HG03060 (cell line): ENCODE measurements at regions not wholly inside any gene's neighbourhood (a gene's known extent, or its start where the extent isn't known, plus 50 kb on each side); places are given as distances from the start of the nearest gene placed in this dataset.

Experiments used
- ATAC-seq: cut with Tn5 transposase; IDR thresholded peaks from one replicate; pipeline ENCODE4 v1.9.1; 2021; ENCODE audit warnings: low read depth, moderate number of reproducible peaks; ENCODE audit not compliant: unreplicated experiment

- ATAC-seq = no peak
Observed at GRCh38 chr5:30765227-30765626, 428.3 kb upstream of the CDH6 start.

- no peak for ATAC-seq
Observed at GRCh38 chr5:30764704-30765103, 428.8 kb upstream of the CDH6 start.

- no peak for ATAC-seq
Observed at GRCh38 chr5:30759731-30760130, 433.8 kb upstream of the CDH6 start.

DNA sequence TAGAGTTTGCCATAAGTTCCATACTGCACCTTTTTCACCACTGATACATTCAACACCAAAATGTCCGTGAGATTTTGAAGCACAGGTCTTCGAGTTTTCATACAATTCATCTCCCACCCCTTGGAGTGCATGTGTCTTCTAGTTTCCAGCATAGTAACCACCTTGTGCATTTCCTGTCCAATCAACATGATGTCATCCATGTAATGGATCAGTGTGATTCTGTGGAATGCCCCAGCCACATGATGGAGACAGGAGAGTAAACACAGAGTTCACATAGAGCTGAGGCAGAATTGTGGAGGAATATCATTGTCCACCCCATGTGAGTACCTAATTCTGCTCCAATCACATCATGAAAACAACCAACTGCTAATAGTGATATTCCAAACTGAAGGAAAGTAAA lies 441.5 kb upstream of the CDH6 start:
- no peak for ATAC-seq

GRCh38 chr5:30749971-30750370 lies 443.5 kb upstream of the CDH6 start:
- no peak for ATAC-seq

DNA sequence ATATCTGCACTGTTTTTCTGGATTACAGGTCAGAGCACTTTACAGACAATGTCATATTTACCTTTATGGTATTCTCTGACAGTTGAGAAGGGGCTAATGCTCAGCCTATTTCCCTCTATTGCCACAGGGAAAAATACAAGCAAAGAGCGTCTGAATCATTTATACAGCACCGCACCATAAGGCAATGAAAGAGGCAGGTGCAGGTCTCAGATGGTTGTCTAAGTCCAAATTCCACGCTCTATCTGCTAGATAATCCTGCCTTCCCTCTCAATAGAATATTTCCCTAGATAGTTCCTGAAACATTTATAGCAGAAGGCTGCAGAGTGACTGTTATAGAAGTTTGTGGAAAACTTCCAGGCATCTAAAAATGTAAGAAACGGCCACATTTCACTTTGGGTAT lies 446.1 kb upstream of the CDH6 start:
- no peak for ATAC-seq

DNA sequence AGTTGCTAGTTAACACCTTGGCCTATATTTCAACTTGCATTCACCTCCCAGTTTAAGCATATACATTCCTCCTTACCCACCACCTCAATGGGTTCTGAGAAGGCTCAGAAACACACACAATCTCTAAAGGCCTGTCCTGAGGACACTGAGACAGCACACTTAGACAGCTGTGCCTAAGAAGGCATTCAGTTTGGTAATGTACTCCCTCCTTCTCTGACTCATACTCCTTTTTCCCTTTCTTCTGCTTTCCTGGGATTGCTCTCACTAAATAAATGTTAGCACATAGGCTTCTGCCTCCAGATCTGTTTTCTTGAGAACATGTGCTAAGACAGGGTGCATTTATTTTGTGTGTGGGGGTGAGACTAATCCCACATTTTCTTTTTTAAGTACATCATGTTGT lies 456.8 kb upstream of the CDH6 start:
- no peak for ATAC-seq

- ATAC-seq = no peak
Observed at GRCh38 chr5:30734118-30734517, 459.4 kb upstream of the CDH6 start.

DNA sequence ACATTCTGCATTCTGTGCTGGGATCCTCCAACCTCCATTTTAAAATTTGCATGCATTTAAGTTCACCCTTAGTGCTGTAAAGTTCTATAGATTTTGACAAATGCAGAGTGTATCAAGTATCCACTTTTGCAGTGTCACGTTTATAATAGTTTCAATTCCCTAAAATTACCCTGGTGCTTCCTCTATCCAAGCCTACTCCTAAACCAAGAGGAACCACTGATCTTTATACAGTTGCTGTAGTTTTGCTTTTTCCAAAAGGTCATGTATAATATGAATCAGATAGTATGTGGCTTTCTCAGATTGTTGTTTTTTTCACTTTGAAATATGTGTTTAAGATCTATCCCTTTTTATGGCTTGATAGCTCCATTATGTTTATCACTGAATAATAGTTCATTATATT lies 468.4 kb upstream of the CDH6 start:
- ATAC-seq = no peak

DNA sequence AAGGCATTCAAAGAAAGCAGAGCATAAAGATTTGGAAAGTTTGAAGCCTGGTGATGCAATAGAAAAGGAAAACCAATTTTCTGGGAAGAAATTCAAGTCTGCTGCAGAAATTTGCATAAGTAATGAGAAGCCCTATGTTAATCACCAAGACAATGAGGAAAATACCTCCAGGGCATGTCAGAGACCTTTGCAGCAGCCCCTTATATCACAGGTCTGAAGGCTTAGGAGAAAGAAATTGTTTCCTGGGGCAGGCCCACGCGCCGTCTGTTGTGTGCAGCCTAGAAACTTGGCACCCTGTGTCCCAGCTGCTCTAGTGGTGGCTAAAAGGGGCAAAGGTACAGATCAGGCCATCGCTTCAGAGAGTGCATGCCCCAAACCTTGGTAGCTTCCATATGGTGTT lies 495.3 kb upstream of the CDH6 start:
- ATAC-seq = no peak

DNA sequence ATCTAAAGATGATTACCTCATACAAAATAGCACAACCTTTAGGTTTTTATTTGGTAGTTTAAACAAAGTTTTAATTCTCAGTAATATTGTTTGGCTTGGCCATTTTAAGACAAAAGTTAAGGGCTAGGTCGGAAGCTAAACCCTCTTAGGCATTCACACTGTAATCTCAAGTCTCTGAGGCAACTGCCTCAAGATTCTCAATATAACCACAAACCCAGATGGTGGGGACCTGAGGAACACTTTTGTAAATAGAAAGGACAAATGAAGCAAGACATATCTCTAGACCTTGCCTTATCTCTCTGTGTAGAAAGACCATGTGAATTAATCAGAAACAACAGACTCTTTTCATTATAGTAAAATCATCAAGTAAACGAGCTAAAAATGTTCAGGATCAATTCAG lies 500.2 kb upstream of the CDH6 start:
- ATAC-seq = no peak

DNA sequence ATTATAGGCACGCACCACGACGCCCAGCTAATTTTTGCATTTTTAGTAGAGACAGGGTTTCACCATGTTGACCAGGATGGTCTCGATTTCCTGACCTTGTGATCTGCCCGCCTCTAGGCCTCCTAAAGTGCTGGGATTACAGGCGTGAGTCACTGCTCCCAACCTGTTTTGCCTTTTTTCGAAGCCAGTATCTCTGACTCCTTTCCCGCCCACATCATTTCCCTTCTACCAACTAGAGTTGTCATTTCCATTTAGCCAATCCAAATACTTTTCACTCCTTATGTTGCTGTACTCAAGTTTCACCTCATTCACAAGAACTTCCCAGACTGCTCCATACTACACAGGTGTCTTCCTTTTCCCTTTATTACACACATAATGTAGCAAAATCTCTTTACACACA lies 502.6 kb upstream of the CDH6 start:
- ATAC-seq = no peak

DNA sequence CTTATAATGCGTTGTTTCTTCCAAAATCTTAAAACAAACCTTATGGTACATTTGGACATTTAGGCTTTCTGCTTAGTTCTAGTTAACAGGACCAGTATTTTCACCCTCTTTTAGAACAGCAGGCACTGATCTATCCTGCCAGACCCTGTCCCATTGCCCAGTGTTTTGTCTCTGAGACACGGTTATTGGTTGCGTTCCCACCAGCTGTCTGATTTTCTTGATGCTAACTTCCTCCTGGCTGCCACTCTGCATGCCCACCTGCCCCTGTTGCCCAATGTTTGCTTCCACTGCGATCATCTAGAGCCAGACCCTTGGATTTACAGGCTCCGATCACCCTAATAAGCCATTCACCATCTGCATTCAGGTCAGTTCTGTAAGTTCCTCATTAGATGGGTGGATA lies 506.0 kb upstream of the CDH6 start:
- ATAC-seq = no peak

DNA sequence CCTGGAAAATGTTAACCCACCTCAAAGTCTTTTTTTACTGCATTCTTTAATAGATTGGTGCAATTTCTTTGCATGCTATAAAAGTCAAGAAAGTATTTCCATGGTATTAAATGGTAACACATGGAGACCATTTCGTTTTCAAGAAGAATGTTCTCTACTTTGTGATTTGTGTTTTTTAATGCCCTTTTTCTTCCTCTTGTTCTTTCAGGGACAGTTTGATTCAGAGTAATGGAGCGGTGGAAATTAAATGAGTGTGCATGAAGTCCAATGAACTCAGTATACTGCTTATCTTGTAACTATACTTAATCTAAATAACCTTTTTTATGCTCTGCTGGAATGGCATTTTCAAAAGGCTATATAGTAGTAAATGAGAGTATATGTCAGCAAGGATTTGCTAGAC lies 507.0 kb upstream of the CDH6 start:
- ATAC-seq = no peak

GRCh38 chr5:30676223-30676840 lies 517.2 kb upstream of the CDH6 start:
- no peak for ATAC-seq

- no peak for ATAC-seq
Observed at GRCh38 chr5:30667293-30667692, 526.2 kb upstream of the CDH6 start.

DNA sequence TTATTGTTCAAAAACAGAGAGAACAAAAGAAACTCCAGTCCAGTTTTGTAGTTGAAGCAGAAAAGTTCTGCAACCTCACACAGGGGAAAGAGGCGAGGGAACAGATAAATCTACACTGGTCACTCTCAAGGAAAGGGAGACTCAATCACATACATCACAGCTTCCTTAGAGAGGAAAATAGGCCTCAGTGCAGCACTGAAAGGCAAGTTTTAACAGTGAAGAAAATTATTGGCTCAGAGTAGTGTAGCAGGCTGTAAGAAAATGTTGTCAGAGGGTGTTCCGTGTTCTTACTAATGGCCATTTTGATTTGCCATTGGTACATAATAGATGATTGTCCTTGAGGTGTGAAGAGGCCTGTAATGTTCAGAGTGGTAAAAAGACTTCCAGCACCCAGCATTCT lies 530.0 kb upstream of the CDH6 start:
- no peak for ATAC-seq

DNA sequence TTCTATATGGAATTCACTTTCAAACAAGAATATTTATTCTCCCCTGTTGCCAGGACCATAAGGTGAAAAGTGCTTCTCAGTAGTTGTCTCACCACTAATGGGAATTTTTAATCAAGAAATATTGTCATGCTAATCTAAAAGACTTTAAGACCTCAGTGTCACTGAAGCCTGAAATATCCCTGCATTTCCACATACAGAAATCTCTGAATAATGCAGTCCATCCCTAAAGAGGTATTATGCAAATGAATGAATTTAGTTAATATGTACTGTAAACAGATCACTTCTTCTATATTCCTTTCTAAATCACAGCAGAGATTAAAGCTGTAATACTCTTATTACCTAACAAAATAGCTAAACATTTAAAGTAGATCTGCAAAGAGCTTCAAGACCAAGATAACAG lies 531.1 kb upstream of the CDH6 start:
- no peak for ATAC-seq

- ATAC-seq = no peak
Observed at GRCh38 chr5:30661730-30662129, 531.8 kb upstream of the CDH6 start.

DNA sequence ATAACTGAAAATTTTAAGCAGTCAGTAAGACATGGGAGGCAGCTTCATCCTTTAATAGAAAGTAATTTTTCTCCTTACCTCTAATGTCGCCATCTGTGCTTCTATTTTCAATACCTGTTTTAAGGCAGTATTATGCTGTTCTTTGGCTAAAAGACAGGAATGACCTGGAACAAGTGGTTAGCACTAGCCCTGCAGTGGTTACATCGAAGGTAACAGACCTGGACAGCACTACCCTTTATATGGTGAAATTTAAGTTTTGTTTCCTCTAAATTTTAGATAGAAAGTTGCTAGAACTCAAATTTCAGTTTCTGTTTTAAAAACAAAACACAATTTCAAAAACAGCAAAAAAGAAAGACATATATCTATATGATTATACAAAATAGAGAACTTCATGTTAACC lies 534.1 kb upstream of the CDH6 start:
- no peak for ATAC-seq

DNA sequence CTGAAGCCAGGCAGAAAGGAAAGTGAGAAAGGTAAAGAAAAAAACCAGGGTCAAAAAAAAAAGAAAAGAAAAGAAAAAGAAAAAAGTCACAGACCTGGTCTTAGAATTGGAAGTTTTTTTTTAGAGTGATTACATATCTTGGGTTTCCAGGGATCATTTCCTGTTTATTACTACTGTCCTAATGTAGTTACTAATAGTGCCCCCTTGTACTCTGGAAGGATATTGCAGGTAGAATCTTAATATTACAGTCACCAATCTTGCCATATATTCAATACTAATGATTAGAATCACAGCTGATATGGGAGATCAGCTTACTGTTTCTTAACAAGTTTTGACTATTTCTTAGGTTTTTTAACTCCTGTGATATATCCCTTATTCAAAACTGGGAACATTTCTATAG lies 543.2 kb upstream of the CDH6 start:
- no peak for ATAC-seq

- no peak for ATAC-seq
Observed at GRCh38 chr5:30638899-30639298, 554.6 kb upstream of the CDH6 start.

DNA sequence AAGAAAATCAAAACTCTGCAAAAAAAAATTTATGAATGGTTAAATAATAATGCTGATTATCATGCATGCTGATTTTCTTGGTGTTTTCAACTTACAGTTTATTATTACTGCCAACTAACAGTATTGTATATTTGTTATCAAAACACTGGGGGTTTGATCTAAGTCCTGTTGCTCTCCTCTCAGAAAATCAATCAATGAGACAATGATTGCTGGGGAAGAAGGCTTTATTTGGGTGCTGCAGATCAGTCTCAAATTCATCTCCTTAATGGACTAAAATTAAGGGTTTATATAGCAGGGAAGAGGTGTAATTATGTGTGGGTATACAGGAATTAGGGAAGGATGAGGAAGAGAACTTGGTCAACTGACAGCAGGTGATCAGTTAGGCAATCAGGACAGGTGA lies 565.5 kb upstream of the CDH6 start:
- ATAC-seq = no peak
